ENCODE measurements at regions not wholly inside any gene's neighbourhood (a gene's known extent, or its start where the extent isn't known, plus 50 kb on each side); places are given as distances from the start of the nearest gene placed in this dataset.

- TF ChIP-seq CTCF (IDR thresholded peaks at IDR 0.05 in 8 of 11, conservative IDR thresholded peaks at IDR 0.05 in 3 of 11) (no peak), POLR2A (IDR thresholded peaks at IDR 0.05) (no peak), POLR2AphosphoS5 (IDR thresholded peaks at IDR 0.05) (no peak)
Measured at GRCh38 chr11:38481391-38481790, 1883.4 kb upstream of the RAG2 start.

Data from spleen (tissue), 7 donors.